ENCODE measurements at regions not wholly inside any gene's neighbourhood (a gene's known extent, or its start where the extent isn't known, plus 50 kb on each side); places are given as distances from the start of the nearest gene placed in this dataset.

GRCh38 chr11:95588821-95589220 is 200.8 kb downstream of the FAM76B start:
- DNase-seq (ENCODE audit: extremely low read depth, insufficient read length), result no peak
- no peaks in the 10 kb centered on the region for H3K36me3 ChIP-seq (ENCODE audit: control insufficient read depth, insufficient read depth, low read length)
- H3K4me3 ChIP-seq (replicated peaks; ENCODE audit: low read depth, low read length), result no peak overlapping the region
- TF ChIP-seq, protein P1, sequence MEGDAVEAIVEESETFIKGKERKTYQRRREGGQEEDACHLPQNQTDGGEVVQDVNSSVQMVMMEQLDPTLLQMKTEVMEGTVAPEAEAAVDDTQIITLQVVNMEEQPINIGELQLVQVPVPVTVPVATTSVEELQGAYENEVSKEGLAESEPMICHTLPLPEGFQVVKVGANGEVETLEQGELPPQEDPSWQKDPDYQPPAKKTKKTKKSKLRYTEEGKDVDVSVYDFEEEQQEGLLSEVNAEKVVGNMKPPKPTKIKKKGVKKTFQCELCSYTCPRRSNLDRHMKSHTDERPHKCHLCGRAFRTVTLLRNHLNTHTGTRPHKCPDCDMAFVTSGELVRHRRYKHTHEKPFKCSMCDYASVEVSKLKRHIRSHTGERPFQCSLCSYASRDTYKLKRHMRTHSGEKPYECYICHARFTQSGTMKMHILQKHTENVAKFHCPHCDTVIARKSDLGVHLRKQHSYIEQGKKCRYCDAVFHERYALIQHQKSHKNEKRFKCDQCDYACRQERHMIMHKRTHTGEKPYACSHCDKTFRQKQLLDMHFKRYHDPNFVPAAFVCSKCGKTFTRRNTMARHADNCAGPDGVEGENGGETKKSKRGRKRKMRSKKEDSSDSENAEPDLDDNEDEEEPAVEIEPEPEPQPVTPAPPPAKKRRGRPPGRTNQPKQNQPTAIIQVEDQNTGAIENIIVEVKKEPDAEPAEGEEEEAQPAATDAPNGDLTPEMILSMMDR (IDR thresholded peaks at IDR 0.05; ENCODE audit: insufficient read depth, low read length, poor library complexity, severe bottlenecking), result no peak
- H3K27me3 ChIP-seq (replicated peaks; ENCODE audit: control insufficient read depth, insufficient read depth, low read length), result no peaks in the 10 kb centered on the region

- DNase-seq (ENCODE audit: extremely low read depth, insufficient read length), result no peak
- TF ChIP-seq, protein P1 (IDR thresholded peaks at IDR 0.05; ENCODE audit: insufficient read depth, low read length, poor library complexity, severe bottlenecking), result no peak
- H3K27me3 ChIP-seq (replicated peaks; ENCODE audit: control insufficient read depth, insufficient read depth, low read length), result no peaks in the 10 kb centered on the region
- H3K4me3 ChIP-seq (replicated peaks; ENCODE audit: low read depth, low read length), result no peak overlapping the region
- no peaks in the 10 kb centered on the region for H3K36me3 ChIP-seq (ENCODE audit: control insufficient read depth, insufficient read depth, low read length)
Measured at GRCh38 chr11:95586661-95587060, 202.9 kb downstream of the FAM76B start.

GRCh38 chr11:95586155-95586554 is 203.4 kb downstream of the FAM76B start:
- Histone ChIP-seq H3K36me3 (ENCODE audit: control insufficient read depth, insufficient read depth, low read length) (no peaks in the 10 kb centered on the region), H3K27me3 (replicated peaks; ENCODE audit: control insufficient read depth, insufficient read depth, low read length) (no peaks in the 10 kb centered on the region), H3K4me3 (replicated peaks; ENCODE audit: low read depth, low read length) (no peak overlapping the region)
- TF ChIP-seq, protein P1 (IDR thresholded peaks at IDR 0.05; ENCODE audit: insufficient read depth, low read length, poor library complexity, severe bottlenecking), result no peak
- DNase-seq (ENCODE audit: extremely low read depth, insufficient read length), result no peak

DNA sequence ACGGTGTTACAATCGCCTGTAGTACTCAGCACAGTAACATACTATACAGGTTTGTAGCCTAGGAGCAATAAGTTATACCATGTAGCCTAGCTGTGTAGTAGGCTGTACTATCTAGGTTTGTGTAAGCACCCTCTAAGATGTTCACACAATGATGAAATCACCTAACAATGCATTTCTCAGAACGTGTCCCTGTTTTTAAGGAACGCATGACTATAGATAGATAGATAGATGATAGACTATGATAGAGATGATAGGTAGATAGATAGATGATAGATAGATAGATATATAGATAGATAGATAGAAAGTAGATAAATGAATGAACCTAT is 203.9 kb downstream of the FAM76B start:
- Histone ChIP-seq H3K27me3 (replicated peaks; ENCODE audit: control insufficient read depth, insufficient read depth, low read length) (no peaks in the 10 kb centered on the region), H3K36me3 (ENCODE audit: control insufficient read depth, insufficient read depth, low read length) (no peaks in the 10 kb centered on the region), H3K4me3 (replicated peaks; ENCODE audit: low read depth, low read length) (no peak overlapping the region)
- DNase-seq (ENCODE audit: extremely low read depth, insufficient read length), result no peak
- TF ChIP-seq, protein P1 (IDR thresholded peaks at IDR 0.05; ENCODE audit: insufficient read depth, low read length, poor library complexity, severe bottlenecking), result no peak

DNA sequence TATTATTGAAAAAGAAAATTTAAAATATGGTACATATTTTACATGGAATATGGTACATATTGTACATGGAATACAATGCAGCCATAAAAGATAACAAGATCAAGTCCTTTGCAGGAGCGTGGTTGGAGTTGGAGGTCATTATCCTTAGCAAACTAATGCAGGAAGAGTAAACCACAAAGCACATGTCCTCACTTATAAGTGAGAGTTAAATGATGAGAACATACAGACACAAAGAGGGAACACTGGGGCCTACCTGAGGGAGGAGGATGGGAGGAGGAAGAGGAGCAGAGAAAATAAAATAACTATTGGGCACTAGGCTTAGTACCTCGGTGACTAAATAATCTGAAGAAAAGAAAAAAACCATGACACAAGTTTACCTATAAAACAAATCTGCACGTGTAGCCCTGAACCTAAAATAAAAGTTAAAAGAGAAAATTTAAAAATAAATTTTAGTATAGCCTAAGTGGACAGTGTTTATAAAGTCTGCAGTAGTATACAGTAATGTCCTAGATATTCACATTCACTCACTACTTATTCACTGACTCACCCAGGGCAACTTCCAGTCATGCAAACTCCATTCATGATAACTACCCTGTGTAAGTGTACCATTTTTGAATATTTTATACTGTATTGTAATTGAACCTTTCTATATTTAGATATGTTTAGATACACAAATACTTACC is 204.4 kb downstream of the FAM76B start:
- TF ChIP-seq, protein P1 (IDR thresholded peaks at IDR 0.05; ENCODE audit: insufficient read depth, low read length, poor library complexity, severe bottlenecking), result no peak
- DNase-seq (ENCODE audit: extremely low read depth, insufficient read length), result no peak
- no peak overlapping the region for H3K4me3 ChIP-seq (replicated peaks; ENCODE audit: low read depth, low read length)
- H3K36me3 ChIP-seq (ENCODE audit: control insufficient read depth, insufficient read depth, low read length), result no peaks in the 10 kb centered on the region
- no peaks in the 10 kb centered on the region for H3K27me3 ChIP-seq (replicated peaks; ENCODE audit: control insufficient read depth, insufficient read depth, low read length)

- Histone ChIP-seq H3K4me3 (replicated peaks; ENCODE audit: low read depth, low read length) (no peak overlapping the region), H3K27me3 (replicated peaks; ENCODE audit: control insufficient read depth, insufficient read depth, low read length) (no peaks in the 10 kb centered on the region), H3K36me3 (ENCODE audit: control insufficient read depth, insufficient read depth, low read length) (no peaks in the 10 kb centered on the region)
- TF ChIP-seq, protein P1 (IDR thresholded peaks at IDR 0.05; ENCODE audit: insufficient read depth, low read length, poor library complexity, severe bottlenecking), result peak; percentile 29
- no peak for DNase-seq (ENCODE audit: extremely low read depth, insufficient read length)
Measured at GRCh38 chr11:95584589-95584988, 205.0 kb downstream of the FAM76B start.

Measured in GM06990 (cell line).